ENCODE measurements at regions not wholly inside any gene's neighbourhood (a gene's known extent, or its start where the extent isn't known, plus 50 kb on each side); places are given as distances from the start of the nearest gene placed in this dataset.

DNA sequence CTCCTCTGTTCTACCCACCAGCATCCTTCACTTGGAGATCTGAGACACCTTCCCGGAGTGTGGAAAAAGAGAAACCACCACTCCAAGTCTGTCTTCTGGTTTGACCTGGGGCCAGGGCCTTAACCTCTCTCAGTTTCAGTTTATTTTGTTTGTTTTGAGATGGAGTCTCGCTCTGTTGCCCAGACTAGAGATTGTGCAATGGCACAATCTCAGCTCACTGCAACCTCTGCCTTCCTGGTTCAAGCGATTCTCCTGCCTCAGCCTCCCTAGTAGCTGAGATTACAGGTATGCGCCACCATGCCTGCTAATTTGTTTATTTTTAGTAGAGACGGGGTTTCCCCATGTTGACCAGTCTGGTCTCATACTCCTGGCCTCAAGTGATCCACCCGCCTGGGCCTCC, 271.1 kb upstream of the TNRC6C start:
- no peak for TF ChIP-seq RAD21 (IDR thresholded peaks at IDR 0.05; ENCODE audit: low read depth)
- no peak for TF ChIP-seq CREB1 (IDR thresholded peaks at IDR 0.05; ENCODE audit: low read depth)

Measured in Ishikawa (cell line).